ENCODE measurements at regions not wholly inside any gene's neighbourhood (a gene's known extent, or its start where the extent isn't known, plus 50 kb on each side); places are given as distances from the start of the nearest gene placed in this dataset.

- Histone ChIP-seq H3K4me1 (ENCODE audit: low read length) (no peaks in the 10 kb centered on the region), H3K4me3 (ENCODE audit: low read length) (no peak overlapping the region), H3K27me3 (ENCODE audit: low read length) (no peaks in the 10 kb centered on the region), H4K20me1 (ENCODE audit: insufficient read depth, low read depth, low read length) (no peaks in the 10 kb centered on the region), H3K9ac (ENCODE audit: low read length) (no peak overlapping the region), H3K36me3 (ENCODE audit: insufficient read depth, low read length) (no peaks in the 10 kb centered on the region), H3K9me2 (replicated peaks; ENCODE audit: insufficient read depth, low read length) (no peaks in the 10 kb centered on the region), H3K9me3 (ENCODE audit: low read length) (peaks cover 28% of the 10 kb centered on the region), H3K27ac (ENCODE audit: low read length) (no peak overlapping the region), H2AFZ (ENCODE audit: low read length) (no peak overlapping the region), H3K4me2 (ENCODE audit: low read depth, low read length, poor library complexity, severe bottlenecking) (no peak overlapping the region), H3K79me2 (ENCODE audit: low read length) (no peaks in the 10 kb centered on the region)
- DNase-seq: no peak
Observed at GRCh38 chr20:11492846-11493245, 424.8 kb upstream of the BTBD3 start.

- H3K27me3 ChIP-seq (ENCODE audit: low read length): no peaks in the 10 kb centered on the region
Observed at GRCh38 chr20:11496380-11496779, 421.3 kb upstream of the BTBD3 start.

GRCh38 chr20:11497545-11497944 lies 420.1 kb upstream of the BTBD3 start:
- Histone ChIP-seq H3K79me2 (ENCODE audit: low read length) (no peaks in the 10 kb centered on the region), H3K27ac (ENCODE audit: low read length) (no peak overlapping the region), H3K27me3 (ENCODE audit: low read length) (no peaks in the 10 kb centered on the region), H3K9me2 (replicated peaks; ENCODE audit: insufficient read depth, low read length) (no peaks in the 10 kb centered on the region), H3K4me1 (ENCODE audit: low read length) (no peaks in the 10 kb centered on the region), H3K36me3 (ENCODE audit: insufficient read depth, low read length) (no peaks in the 10 kb centered on the region), H4K20me1 (ENCODE audit: insufficient read depth, low read depth, low read length) (no peaks in the 10 kb centered on the region), H3K4me2 (ENCODE audit: low read depth, low read length, poor library complexity, severe bottlenecking) (no peak overlapping the region), H3K9ac (ENCODE audit: low read length) (no peak overlapping the region), H2AFZ (ENCODE audit: low read length) (no peak overlapping the region), H3K4me3 (ENCODE audit: low read length) (no peak overlapping the region), H3K9me3 (ENCODE audit: low read length) (peaks cover 21% of the 10 kb centered on the region)
- DNase-seq: no peak

More at GRCh38 chr20:11496380-11496779, 421.3 kb upstream of the BTBD3 start:
- Histone ChIP-seq H2AFZ (ENCODE audit: low read length) (no peak overlapping the region), H3K9ac (ENCODE audit: low read length) (no peak overlapping the region), H3K27ac (ENCODE audit: low read length) (no peak overlapping the region), H3K79me2 (ENCODE audit: low read length) (no peaks in the 10 kb centered on the region), H3K9me3 (ENCODE audit: low read length) (peaks cover 19% of the 10 kb centered on the region), H3K4me1 (ENCODE audit: low read length) (no peaks in the 10 kb centered on the region), H3K9me2 (replicated peaks; ENCODE audit: insufficient read depth, low read length) (no peaks in the 10 kb centered on the region), H4K20me1 (ENCODE audit: insufficient read depth, low read depth, low read length) (no peaks in the 10 kb centered on the region), H3K4me3 (ENCODE audit: low read length) (no peak overlapping the region), H3K36me3 (ENCODE audit: insufficient read depth, low read length) (no peaks in the 10 kb centered on the region), H3K4me2 (ENCODE audit: low read depth, low read length, poor library complexity, severe bottlenecking) (no peak overlapping the region)
- no peak for DNase-seq

- no peaks in the 10 kb centered on the region for H3K27me3 ChIP-seq (ENCODE audit: low read length)
- no peaks in the 10 kb centered on the region for H3K9me2 ChIP-seq (replicated peaks; ENCODE audit: insufficient read depth, low read length)
- no peak overlapping the region for H2AFZ ChIP-seq (ENCODE audit: low read length)
- no peak overlapping the region for H3K4me3 ChIP-seq (ENCODE audit: low read length)
- H3K4me2 ChIP-seq (ENCODE audit: low read depth, low read length, poor library complexity, severe bottlenecking): no peak overlapping the region
- peaks cover 23% of the 10 kb centered on the region for H3K9me3 ChIP-seq (ENCODE audit: low read length)
- no peaks in the 10 kb centered on the region for H4K20me1 ChIP-seq (ENCODE audit: insufficient read depth, low read depth, low read length)
- H3K79me2 ChIP-seq (ENCODE audit: low read length): no peaks in the 10 kb centered on the region
- no peak for DNase-seq
- no peak overlapping the region for H3K27ac ChIP-seq (ENCODE audit: low read length)
- H3K36me3 ChIP-seq (ENCODE audit: insufficient read depth, low read length): no peaks in the 10 kb centered on the region
- no peaks in the 10 kb centered on the region for H3K4me1 ChIP-seq (ENCODE audit: low read length)
- H3K9ac ChIP-seq (ENCODE audit: low read length): no peak overlapping the region
Observed at GRCh38 chr20:11499101-11499634, 418.5 kb upstream of the BTBD3 start.

GRCh38 chr20:11502061-11502460 lies 415.6 kb upstream of the BTBD3 start:
- Histone ChIP-seq H3K27me3 (ENCODE audit: low read length) (no peaks in the 10 kb centered on the region), H3K9me3 (ENCODE audit: low read length) (peaks cover 25% of the 10 kb centered on the region), H4K20me1 (ENCODE audit: insufficient read depth, low read depth, low read length) (no peaks in the 10 kb centered on the region), H3K27ac (ENCODE audit: low read length) (no peak overlapping the region), H2AFZ (ENCODE audit: low read length) (no peak overlapping the region), H3K9me2 (replicated peaks; ENCODE audit: insufficient read depth, low read length) (no peaks in the 10 kb centered on the region), H3K9ac (ENCODE audit: low read length) (no peak overlapping the region), H3K4me2 (ENCODE audit: low read depth, low read length, poor library complexity, severe bottlenecking) (no peak overlapping the region), H3K4me1 (ENCODE audit: low read length) (no peaks in the 10 kb centered on the region), H3K36me3 (ENCODE audit: insufficient read depth, low read length) (no peaks in the 10 kb centered on the region), H3K4me3 (ENCODE audit: low read length) (no peak overlapping the region), H3K79me2 (ENCODE audit: low read length) (no peaks in the 10 kb centered on the region)
- DNase-seq: no peak

- no peaks in the 10 kb centered on the region for H4K20me1 ChIP-seq (ENCODE audit: insufficient read depth, low read depth, low read length)
- no peak overlapping the region for H3K4me2 ChIP-seq (ENCODE audit: low read depth, low read length, poor library complexity, severe bottlenecking)
- no peaks in the 10 kb centered on the region for H3K36me3 ChIP-seq (ENCODE audit: insufficient read depth, low read length)
Observed at GRCh38 chr20:11502671-11503070, 415.0 kb upstream of the BTBD3 start.

GRCh38 chr20:11509776-11510175 lies 407.9 kb upstream of the BTBD3 start:
- H3K36me3 ChIP-seq (ENCODE audit: insufficient read depth, low read length): no peaks in the 10 kb centered on the region
- no peak overlapping the region for H3K9ac ChIP-seq (ENCODE audit: low read length)
- no peaks in the 10 kb centered on the region for H3K27me3 ChIP-seq (ENCODE audit: low read length)
- DNase-seq: no peak
- peaks cover 16% of the 10 kb centered on the region for H3K9me3 ChIP-seq (ENCODE audit: low read length)
- no peak overlapping the region for H3K4me3 ChIP-seq (ENCODE audit: low read length)
- no peaks in the 10 kb centered on the region for H3K9me2 ChIP-seq (replicated peaks; ENCODE audit: insufficient read depth, low read length)
- H3K4me2 ChIP-seq (ENCODE audit: low read depth, low read length, poor library complexity, severe bottlenecking): no peak overlapping the region
- no peaks in the 10 kb centered on the region for H4K20me1 ChIP-seq (ENCODE audit: insufficient read depth, low read depth, low read length)
- H3K27ac ChIP-seq (ENCODE audit: low read length): no peak overlapping the region
- no peaks in the 10 kb centered on the region for H3K4me1 ChIP-seq (ENCODE audit: low read length)
- no peaks in the 10 kb centered on the region for H3K79me2 ChIP-seq (ENCODE audit: low read length)
- H2AFZ ChIP-seq (ENCODE audit: low read length): no peak overlapping the region

More at GRCh38 chr20:11502671-11503070, 415.0 kb upstream of the BTBD3 start:
- H3K27me3 ChIP-seq (ENCODE audit: low read length): no peaks in the 10 kb centered on the region
- H3K79me2 ChIP-seq (ENCODE audit: low read length): no peaks in the 10 kb centered on the region
- no peak overlapping the region for H2AFZ ChIP-seq (ENCODE audit: low read length)
- H3K4me1 ChIP-seq (ENCODE audit: low read length): no peaks in the 10 kb centered on the region
- H3K4me3 ChIP-seq (ENCODE audit: low read length): no peak overlapping the region
- DNase-seq: no peak
- peaks cover 25% of the 10 kb centered on the region for H3K9me3 ChIP-seq (ENCODE audit: low read length)
- no peaks in the 10 kb centered on the region for H3K9me2 ChIP-seq (replicated peaks; ENCODE audit: insufficient read depth, low read length)
- H3K9ac ChIP-seq (ENCODE audit: low read length): no peak overlapping the region
- no peak overlapping the region for H3K27ac ChIP-seq (ENCODE audit: low read length)

- no peak overlapping the region for H3K4me2 ChIP-seq (ENCODE audit: low read depth, low read length, poor library complexity, severe bottlenecking)
- no peaks in the 10 kb centered on the region for H3K9me2 ChIP-seq (replicated peaks; ENCODE audit: insufficient read depth, low read length)
- H3K27ac ChIP-seq (ENCODE audit: low read length): no peak overlapping the region
- H2AFZ ChIP-seq (ENCODE audit: low read length): no peak overlapping the region
- H3K4me1 ChIP-seq (ENCODE audit: low read length): no peaks in the 10 kb centered on the region
- no peak overlapping the region for H3K9ac ChIP-seq (ENCODE audit: low read length)
- no peaks in the 10 kb centered on the region for H3K79me2 ChIP-seq (ENCODE audit: low read length)
- H4K20me1 ChIP-seq (ENCODE audit: insufficient read depth, low read depth, low read length): no peaks in the 10 kb centered on the region
- DNase-seq: no peak
- H3K9me3 ChIP-seq (ENCODE audit: low read length): peaks cover 13% of the 10 kb centered on the region
- no peaks in the 10 kb centered on the region for H3K27me3 ChIP-seq (ENCODE audit: low read length)
- H3K4me3 ChIP-seq (ENCODE audit: low read length): no peak overlapping the region
- no peaks in the 10 kb centered on the region for H3K36me3 ChIP-seq (ENCODE audit: insufficient read depth, low read length)
Observed at GRCh38 chr20:11511821-11512220, 405.9 kb upstream of the BTBD3 start.
